ENCODE measurements at regions not wholly inside any gene's neighbourhood (a gene's known extent, or its start where the extent isn't known, plus 50 kb on each side); places are given as distances from the start of the nearest gene placed in this dataset.

DNA sequence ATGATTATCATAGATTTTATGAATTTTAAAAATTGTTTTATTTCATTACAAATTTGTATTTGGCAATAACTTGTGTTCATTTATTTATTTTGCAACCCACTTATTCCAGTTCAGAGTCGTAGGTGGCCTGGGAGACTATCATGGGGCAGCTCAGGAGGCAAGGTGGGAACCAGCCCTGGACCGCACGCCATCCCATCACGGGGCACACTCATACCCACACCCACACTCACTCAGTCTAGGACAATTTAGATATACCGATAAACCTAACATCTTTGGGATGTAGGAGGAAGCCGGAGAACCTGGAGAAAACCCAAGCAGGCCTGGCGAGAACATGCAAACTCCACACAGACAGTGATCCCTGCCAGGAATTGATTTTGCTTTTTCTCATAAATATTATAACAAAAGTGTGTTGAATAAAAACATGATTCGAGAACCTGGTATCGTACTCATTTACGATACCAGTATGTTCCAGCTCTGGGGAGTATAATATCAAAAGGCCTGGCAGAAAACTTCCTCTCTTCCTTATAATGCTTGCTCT lies 205.3 kb downstream of the NFKBIZ start:
- TF ChIP-seq, protein P1, sequence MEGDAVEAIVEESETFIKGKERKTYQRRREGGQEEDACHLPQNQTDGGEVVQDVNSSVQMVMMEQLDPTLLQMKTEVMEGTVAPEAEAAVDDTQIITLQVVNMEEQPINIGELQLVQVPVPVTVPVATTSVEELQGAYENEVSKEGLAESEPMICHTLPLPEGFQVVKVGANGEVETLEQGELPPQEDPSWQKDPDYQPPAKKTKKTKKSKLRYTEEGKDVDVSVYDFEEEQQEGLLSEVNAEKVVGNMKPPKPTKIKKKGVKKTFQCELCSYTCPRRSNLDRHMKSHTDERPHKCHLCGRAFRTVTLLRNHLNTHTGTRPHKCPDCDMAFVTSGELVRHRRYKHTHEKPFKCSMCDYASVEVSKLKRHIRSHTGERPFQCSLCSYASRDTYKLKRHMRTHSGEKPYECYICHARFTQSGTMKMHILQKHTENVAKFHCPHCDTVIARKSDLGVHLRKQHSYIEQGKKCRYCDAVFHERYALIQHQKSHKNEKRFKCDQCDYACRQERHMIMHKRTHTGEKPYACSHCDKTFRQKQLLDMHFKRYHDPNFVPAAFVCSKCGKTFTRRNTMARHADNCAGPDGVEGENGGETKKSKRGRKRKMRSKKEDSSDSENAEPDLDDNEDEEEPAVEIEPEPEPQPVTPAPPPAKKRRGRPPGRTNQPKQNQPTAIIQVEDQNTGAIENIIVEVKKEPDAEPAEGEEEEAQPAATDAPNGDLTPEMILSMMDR (IDR thresholded peaks at IDR 0.05 in 4 of 5, conservative IDR thresholded peaks at IDR 0.05 in 1 of 5) = no peak
- TF ChIP-seq POLR2A (IDR thresholded peaks at IDR 0.05) = no peak

Data from gastrocnemius medialis (tissue), 4 donors.